ENCODE measurements at regions not wholly inside any gene's neighbourhood (a gene's known extent, or its start where the extent isn't known, plus 50 kb on each side); places are given as distances from the start of the nearest gene placed in this dataset.

- DNase-seq (ENCODE audit: low read depth in 2 of 2), result no peak
Measured at GRCh38 chr5:89729623-89730301, 679.8 kb downstream of the CETN3 start.

- DNase-seq (ENCODE audit: low read depth in 2 of 2), result no peak
Measured at GRCh38 chr5:89728750-89729149, 680.8 kb downstream of the CETN3 start.

GRCh38 chr5:89728134-89728533 lies 681.4 kb downstream of the CETN3 start:
- DNase-seq (ENCODE audit: low read depth in 2 of 2), result no peak

DNA sequence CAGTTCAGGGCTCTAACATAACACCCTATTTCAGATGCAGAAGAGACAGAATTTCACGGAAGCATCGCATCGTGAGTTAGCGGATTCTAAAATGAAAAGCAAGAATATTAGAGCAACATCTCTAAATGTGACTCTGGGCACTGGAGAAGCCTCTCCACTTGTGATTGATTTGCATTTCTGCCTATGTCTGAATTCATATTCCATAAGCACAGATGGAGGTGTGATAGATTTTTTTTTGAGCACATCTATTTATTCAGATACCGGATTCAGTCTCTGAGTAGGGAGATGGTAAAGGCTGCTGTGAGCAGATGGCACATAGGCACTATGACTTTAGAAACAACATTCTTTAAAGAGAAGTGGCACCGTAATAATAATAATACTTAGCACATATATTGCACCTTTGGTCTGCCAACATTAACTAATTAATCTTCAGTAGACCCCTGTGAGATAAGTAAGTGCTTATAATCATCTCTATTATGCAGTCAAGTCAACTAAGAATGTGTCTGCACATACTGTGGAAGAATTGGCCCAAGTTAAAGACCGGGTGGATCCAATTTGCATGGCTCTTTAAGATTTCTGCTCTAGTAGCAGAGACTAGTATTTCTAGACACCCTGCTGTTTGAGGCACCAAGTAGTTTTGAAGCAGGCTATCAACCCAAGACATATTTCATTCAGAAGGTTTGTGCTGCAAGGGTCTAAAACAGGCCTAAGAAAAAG lies 685.0 kb downstream of the CETN3 start:
- DNase-seq (ENCODE audit: low read depth in 2 of 2), result no peak

DNA sequence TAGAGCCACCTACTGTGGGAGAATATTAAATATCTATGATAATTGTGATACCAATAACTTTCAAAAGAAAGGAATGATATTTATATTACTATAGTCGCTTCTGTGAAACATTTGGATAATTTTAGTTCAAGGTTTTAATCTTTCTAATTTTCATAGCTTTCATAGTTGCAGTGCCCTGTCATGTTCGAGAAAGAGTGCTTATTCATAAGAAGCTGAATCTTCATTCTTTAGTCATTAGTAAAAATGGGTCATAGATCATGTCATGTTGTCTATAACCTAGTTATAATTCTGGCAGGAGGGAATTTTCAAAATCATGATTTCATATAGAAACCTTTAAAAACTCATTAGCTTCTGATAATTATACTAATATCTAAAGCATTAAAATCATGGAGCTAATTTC lies 685.6 kb downstream of the CETN3 start:
- DNase-seq (ENCODE audit: low read depth in 2 of 2), result no peak

DNA sequence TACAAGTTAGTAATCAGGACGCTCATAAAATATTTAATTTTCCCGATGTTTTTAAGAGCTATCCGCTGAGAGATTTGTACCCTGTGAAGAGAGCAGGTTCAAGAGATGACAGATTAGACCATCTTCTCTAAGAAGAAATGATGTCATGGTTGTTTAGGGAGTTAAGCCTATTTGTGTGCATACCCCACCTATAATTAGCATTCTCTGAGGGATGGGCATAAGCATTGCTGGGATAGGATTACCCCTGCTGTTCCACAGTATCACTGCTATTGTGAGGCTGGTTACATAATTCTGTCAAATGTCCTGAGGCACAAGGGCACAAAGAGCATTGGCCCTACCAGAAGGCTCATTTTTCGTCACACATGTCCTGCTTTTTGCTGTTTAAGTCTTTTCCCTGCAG lies 687.0 kb downstream of the CETN3 start:
- no peak for DNase-seq (ENCODE audit: low read depth in 2 of 2)

DNA sequence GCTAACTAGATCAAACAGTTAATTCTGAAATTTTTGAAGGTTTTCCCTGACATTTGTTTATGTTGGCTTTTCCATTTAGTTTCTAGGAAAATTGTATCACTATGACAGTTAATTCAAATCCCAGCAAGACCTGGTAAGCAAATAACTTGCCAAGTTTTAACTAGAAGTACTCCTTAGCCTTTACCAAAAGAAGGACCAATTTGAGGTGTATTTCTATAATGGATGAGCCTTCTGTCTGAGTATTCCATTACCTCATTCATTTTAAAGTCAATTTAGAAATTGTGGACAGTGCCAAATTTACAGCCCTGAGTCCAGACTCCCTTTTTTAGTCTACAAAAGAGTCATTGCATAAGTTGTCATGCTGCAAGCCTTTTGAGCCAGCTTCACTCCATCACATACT lies 687.6 kb downstream of the CETN3 start:
- DNase-seq (ENCODE audit: low read depth in 2 of 2), result no peak

- no peak for DNase-seq (ENCODE audit: low read depth in 2 of 2)
Measured at GRCh38 chr5:89721353-89721752, 688.2 kb downstream of the CETN3 start.

- DNase-seq (ENCODE audit: low read depth in 2 of 2), result no peak
Measured at GRCh38 chr5:89712134-89712700, 697.3 kb downstream of the CETN3 start.

- DNase-seq (ENCODE audit: low read depth in 2 of 2), result no peak
Measured at GRCh38 chr5:89711526-89711925, 698.0 kb downstream of the CETN3 start.

GRCh38 chr5:89710006-89710405 lies 699.5 kb downstream of the CETN3 start:
- DNase-seq (ENCODE audit: low read depth in 2 of 2), result no peak

DNA sequence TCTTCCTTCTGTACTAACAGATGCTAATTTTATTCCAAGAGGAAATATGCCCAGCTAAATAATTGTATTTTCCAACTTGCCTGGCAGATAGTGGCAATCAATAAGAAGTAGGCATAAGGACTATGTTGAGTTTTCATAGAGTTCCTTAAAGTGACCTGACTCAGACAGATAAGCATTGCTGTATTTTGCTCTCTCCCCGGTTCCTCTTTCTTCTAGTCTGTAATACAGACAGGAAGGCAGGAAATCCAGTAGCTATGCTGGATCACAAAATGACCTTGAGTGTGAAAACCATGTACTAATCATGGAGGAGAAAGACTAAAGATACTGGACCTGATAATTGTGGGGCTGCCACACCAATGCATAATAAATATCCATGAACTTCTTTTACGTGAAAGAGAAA lies 701.7 kb downstream of the CETN3 start:
- DNase-seq (ENCODE audit: low read depth in 2 of 2), result no peak

- DNase-seq (ENCODE audit: low read depth in 2 of 2), result no peak
Measured at GRCh38 chr5:89706731-89707130, 702.8 kb downstream of the CETN3 start.

GRCh38 chr5:89703817-89704216 lies 705.7 kb downstream of the CETN3 start:
- no peak for DNase-seq (ENCODE audit: low read depth in 2 of 2)

DNA sequence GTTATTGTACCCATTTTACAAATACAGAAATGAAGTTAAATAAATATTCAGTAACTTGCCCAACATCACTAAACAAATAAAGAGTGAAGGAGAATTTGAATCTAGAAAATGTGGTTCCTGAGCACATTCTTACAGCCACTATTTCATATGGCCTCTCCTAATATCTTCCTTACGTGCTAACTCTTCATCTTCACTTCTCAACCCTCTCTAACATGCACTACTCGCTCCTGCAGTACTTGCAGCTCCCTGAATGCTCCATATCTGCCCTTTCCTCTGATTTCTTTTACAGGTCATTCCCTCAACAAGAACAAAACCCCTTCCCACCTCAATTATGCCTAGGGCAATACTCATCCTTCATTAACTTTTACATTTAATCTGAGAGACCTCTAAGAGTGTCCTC lies 711.5 kb downstream of the CETN3 start:
- DNase-seq (ENCODE audit: low read depth in 2 of 2), result no peak

GRCh38 chr5:89697581-89697980 lies 712.0 kb downstream of the CETN3 start:
- DNase-seq (ENCODE audit: low read depth in 2 of 2), result no peak

- no peak for DNase-seq (ENCODE audit: low read depth in 2 of 2)
Measured at GRCh38 chr5:89695371-89695770, 714.2 kb downstream of the CETN3 start.

DNA sequence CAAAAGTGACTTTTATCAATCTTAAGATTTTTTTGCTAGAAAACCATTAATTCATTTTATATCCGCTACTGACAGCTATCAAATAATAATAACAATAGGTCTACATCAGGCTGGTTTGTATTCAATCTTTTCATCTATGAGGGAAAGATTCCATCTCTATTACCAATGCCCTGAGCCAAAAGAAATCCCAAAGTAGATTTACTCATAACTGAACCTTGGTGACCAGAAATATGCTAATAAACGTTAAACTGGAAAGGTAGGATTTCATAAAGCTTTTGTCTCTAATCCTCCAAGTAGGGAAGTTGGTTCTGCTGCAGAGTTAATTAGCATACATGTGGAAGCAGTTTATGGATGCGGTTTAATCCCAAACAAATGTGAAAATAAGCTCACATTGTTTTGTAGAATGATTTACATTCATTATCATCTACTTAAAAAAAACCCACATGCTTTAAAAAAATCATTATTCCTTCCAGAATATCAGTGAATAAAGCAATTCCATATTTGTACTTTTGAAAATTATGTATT lies 715.5 kb downstream of the CETN3 start:
- DNase-seq (ENCODE audit: low read depth in 2 of 2), result no peak

GRCh38 chr5:89690331-89690730 lies 719.2 kb downstream of the CETN3 start:
- DNase-seq (ENCODE audit: low read depth in 2 of 2), result no peak

DNA sequence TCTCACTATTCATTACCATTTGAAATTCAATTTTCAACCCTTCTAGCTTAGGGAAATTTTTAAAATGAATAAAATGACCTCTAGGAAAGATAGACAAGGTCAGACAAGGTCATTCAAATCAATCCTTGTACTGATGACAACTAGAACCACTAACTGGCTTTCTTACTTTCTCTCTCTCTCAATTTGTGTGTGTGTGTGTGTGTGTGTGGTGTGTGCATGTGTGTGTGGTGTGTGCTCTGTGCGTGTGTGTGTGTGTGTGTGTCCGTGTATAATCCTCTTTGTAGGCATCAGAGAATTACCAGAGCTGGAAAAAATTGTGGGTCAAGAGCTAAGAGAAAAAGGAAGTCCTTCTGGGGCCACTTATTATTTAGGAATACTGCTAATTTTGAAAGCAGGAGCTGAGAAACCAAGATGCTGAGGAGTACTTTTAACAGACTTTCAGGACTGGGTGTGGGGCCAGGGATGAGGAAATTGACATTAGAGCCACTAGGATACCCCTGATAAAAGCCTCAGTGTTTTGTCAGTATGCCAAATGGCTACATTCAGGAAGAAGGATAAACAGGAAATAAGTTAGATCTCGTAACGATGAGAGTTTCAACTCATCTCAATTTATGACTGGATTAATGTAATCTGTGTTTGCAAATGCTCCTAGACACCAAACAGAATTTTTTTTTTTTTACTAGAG lies 723.3 kb downstream of the CETN3 start:
- no peak for DNase-seq (ENCODE audit: low read depth in 2 of 2)

GRCh38 chr5:89676634-89677033 lies 732.9 kb downstream of the CETN3 start:
- DNase-seq (ENCODE audit: low read depth in 2 of 2), result no peak

GRCh38 chr5:89673019-89673418 lies 736.5 kb downstream of the CETN3 start:
- no peak for DNase-seq (ENCODE audit: low read depth in 2 of 2)

Measured in stimulated activated CD4-positive, alpha-beta T cell treated with anti-CD3 and anti-CD28 coated beads, Interleukin-4, amount 100 ng/mL, for 48 hours (primary cell).